ENCODE measurements at regions not wholly inside any gene's neighbourhood (a gene's known extent, or its start where the extent isn't known, plus 50 kb on each side); places are given as distances from the start of the nearest gene placed in this dataset.

DNA sequence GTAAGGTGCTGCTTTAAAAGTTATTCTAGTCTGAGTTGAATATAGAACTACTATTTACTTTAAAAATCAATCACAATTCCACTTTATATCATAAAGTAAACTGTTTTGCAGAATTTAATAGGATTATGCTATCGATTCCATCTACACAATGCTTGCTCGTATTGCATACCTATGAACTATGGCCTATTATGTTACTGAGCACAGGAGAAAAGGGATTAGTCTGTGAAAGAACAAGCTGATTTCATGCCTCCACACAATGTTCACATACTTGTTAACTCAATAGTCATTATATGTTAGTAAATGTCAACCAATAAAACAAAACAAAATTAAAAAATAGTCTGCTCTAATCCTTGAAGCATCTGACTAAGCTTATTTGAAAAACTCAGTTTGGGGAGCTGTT lies 223.6 kb downstream of the PCDH10 start:
- TF ChIP-seq CTCF (IDR thresholded peaks at IDR 0.05) (no peak), ZFX (IDR thresholded peaks at IDR 0.05; ENCODE audit: borderline replicate concordance) (no peak)
- no peak overlapping the region for H3K27ac ChIP-seq

DNA sequence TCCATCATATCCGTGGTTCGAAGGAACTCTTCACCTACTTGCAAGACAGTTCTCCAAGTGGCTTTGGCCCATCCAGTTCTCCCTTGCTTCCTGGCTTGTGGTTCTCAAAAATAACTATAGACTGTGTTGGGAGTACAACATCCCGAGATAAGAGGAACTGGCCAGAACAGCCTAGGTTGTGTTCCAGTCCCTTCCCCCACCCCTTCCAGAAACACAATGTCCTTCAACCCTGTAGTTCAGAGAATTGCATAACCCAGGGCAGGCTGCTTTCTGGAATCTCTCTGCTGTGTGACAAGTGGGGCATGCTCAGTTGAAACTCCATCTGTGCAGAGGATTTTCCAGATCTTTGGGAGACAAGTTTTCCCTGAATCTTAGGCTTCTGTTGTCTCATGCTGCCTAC lies 206.5 kb downstream of the PCDH10 start:
- no peak overlapping the region for H3K27ac ChIP-seq
- TF ChIP-seq ZFX (IDR thresholded peaks at IDR 0.05; ENCODE audit: borderline replicate concordance) (no peak), CTCF (IDR thresholded peaks at IDR 0.05) (no peak)

- no peak overlapping the region for H3K27ac ChIP-seq
Observed at GRCh38 chr4:133347409-133347808, 198.3 kb downstream of the PCDH10 start.

GRCh38 chr4:133324491-133324890 lies 175.4 kb downstream of the PCDH10 start:
- H3K27ac ChIP-seq: no peak overlapping the region
- TF ChIP-seq ZFX (IDR thresholded peaks at IDR 0.05; ENCODE audit: borderline replicate concordance) (no peak), CTCF (IDR thresholded peaks at IDR 0.05) (no peak)

More at GRCh38 chr4:133347409-133347808, 198.3 kb downstream of the PCDH10 start:
- no peak for TF ChIP-seq ZFX (IDR thresholded peaks at IDR 0.05; ENCODE audit: borderline replicate concordance)
- TF ChIP-seq CTCF (IDR thresholded peaks at IDR 0.05): no peak

DNA sequence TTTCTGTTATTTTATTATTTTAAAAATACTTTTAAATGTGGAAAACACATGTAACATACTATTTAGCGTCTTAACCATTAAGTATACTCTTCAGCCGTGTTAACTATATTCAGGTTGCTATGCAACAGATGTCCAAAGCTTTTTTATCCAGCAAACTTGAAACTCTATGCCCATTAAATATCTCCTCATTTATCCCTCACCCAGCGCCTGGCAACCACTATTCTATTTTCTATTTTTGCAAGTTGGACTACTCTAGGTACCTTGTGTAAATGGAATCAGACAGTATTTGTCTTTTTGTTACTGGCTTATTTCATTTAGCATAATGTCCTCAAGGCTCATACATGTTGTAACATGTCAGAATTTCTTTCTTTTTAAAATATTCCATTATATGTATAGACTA lies 174.6 kb downstream of the PCDH10 start:
- TF ChIP-seq ZFX (IDR thresholded peaks at IDR 0.05; ENCODE audit: borderline replicate concordance): no peak
- TF ChIP-seq CTCF (IDR thresholded peaks at IDR 0.05): no peak
- no peak overlapping the region for H3K27ac ChIP-seq

GRCh38 chr4:133320576-133321170 lies 171.6 kb downstream of the PCDH10 start:
- TF ChIP-seq CTCF (IDR thresholded peaks at IDR 0.05): peak; percentile 79
- TF ChIP-seq ZFX (IDR thresholded peaks at IDR 0.05; ENCODE audit: borderline replicate concordance): no peak
- no peak overlapping the region for H3K27ac ChIP-seq

DNA sequence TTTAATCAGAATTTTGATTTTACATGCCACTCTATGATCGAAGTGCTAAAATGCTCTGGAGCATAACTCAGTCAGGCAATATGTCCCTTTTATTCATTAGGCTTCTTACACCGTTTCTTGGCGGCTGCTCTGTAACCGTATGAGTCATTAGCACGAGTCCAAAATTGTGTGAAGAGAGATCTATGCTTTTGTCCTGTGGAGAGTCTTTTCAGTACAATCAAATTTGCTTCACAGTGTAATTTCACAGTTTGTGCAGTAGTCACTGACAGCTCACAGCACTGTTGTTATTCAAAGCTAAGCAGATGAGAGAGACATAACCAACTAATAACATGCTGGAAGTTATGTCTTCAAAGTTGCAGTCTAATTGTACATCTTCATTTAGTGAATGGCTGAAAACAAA lies 167.8 kb downstream of the PCDH10 start:
- H3K27ac ChIP-seq: no peak overlapping the region
- TF ChIP-seq CTCF (IDR thresholded peaks at IDR 0.05) (no peak), ZFX (IDR thresholded peaks at IDR 0.05; ENCODE audit: borderline replicate concordance) (no peak)

Measured in 22Rv1 (cell line).